Fibroblast of skin of left quadriceps (primary cell): ENCODE measurements at regions not wholly inside any gene's neighbourhood (a gene's known extent, or its start where the extent isn't known, plus 50 kb on each side); places are given as distances from the start of the nearest gene placed in this dataset.
A peak's percentile ranks its signal among the peaks of the same experiment; 100 is the strongest.
"Not testable (repeated sequence)": the region's sequence is repeated elsewhere in the genome, so short reads cannot be mapped to it uniquely, and the experiment has no call there.

ENCODE experiments used
- DNase-seq, 2 experiments: peaks; one replicate each; pipeline ENCODE4 v3.0.0-alpha.2; 2013; ENCODE audit warnings: low read depth in 2 of 2

DNA sequence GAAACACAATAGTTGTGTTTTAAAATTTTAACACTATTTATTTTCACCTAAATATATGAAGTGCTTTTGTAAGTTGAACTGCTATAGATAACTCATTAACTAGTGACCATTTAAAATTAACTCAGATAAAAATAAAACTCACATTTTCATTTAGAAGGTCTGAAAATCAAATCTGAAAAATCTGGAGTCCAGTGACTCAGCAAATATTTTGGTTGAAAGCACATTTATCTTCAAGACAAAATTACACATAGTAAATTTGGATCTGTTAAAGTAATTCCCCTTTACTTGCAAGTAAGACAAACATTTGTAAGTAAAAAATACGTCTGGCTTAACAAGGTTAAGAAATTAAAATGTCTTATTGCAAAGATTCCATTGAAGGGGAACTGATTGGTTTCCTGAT, 589.1 kb downstream of the TRIML1 start:
- no peak for DNase-seq

DNA sequence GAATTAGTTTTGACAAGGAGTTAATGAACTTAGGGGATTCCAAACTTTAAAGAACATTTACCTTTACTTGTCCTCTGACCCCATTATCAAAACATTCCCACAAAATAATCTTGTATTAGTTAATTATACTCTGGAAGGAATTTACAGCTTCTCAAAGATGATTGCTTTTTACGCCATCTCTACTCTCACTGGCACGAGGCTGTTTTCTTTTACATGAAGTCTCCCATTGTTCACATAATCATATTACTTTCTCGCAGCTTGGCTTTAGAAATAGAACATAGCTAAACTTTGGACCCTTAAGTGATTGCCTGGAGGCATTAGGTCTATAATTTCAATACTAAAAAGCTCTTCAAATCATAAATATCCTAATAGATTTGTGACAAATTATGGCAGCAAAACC, 592.9 kb downstream of the TRIML1 start:
- DNase-seq: no peak

DNA sequence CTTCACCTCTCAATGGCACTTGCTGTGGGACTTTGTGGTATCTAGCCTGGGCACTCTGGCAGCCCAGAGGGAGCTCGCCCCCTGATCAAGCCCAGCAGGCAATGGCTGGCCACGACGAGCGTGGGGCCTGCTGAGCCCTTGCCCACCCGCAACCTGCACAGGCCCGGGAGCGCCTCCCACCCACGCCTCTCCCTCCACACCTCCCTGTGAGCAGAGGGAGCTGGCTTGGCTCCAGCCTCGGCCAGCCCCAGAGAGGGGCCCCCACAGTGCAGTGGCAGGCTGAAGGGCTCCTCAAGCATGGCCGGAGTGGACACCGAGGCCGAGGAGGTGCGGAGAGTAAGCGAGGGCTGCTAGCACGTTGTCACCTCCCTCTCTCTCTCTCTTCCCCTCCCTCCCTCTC, 595.8 kb downstream of the TRIML1 start:
- no peak for DNase-seq

DNA sequence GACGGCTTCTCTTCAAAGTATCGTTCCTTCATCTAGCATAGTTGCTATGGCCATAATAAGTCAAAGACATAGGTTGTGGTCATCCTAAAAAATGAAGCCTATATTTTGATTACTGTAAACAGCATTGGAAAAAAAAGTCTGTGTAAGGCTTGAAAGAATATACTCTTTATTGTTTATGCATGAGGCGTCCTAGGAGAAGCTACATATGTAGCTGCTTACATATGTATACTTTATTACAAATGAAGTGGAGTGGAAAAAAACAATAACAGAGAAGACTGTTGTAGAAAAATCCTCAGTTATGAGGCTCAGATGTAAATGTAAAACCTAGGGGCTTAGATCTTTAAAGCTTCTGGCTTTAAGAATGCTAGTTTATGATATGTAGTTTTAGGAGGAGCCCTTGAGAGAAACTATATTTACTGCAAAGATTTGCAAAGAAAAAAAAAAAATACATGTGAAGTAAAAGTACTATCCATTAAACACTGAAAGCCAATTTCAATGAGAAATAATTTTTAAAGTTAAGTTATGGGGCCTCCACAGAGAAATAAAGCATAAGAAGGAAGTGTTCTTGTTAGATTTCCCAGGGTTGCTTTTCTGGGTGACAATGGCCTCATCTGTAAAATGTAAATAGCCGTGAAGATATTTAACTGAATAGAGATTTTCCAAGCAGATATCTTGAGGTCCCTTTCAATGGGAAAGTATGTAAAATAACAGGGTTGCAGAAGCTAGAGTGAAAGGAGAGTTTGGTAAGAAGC, 598.2 kb downstream of the TRIML1 start:
- no peak for DNase-seq

DNA sequence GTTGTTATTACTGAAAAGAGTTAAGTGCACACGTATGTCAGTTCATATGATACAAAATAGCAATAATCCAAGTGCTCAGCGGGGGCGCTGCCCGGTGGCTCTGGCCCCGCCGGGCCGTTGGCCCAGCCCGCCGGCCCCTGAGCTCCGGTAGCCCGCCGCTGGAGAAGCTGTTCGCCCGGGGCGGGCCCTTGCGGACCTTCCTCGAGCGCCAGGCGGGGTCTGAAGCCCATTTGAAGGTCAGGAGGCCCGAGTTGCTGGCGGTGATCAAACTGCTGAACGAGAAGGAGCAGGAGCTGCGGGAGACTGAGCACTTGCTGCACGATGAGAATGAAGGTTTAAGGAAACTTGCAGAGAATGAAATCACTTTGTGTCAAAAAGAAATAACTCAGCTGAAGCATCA, 599.0 kb downstream of the TRIML1 start:
- not testable (repeated sequence) for DNase-seq

DNA sequence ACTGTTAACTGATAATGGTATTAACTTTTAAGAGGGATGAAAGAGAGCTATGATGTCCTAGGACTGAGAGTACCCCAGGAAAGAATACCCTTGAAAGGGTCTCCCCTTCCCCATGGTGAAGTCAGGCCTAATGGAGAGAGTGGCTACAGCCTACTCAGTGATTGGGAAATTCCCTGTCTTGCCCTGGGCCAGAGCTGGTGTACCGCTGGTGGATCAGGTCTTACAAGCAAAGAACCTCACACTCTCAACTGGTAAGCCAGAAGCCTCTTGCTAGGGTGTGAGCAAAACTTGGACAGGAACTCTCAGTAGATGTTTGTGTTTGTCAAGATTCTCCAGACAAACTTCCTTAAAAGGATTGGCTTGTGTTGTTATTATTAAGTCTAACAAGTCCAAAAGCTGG, 600.9 kb downstream of the TRIML1 start:
- not testable (repeated sequence) for DNase-seq

DNA sequence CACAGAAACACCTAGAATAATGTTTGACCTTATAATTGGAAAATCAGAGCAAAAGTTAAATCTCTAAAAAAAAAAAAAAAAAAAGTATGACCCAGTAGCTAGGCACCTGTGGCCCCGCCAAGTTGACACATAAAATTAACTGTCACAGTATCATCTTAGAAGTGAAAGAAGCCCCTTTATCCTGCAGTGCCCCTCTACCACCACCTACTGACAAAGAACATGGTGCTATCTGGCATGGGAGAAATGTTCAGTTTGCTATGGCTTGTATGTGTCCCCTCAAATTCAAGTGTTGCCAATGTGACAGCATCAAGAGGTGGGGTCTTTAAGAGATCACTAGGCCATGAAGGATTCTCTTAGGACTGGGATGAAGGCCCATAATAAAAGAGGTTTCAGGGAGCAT, 601.5 kb downstream of the TRIML1 start:
- not testable (repeated sequence) for DNase-seq

DNA sequence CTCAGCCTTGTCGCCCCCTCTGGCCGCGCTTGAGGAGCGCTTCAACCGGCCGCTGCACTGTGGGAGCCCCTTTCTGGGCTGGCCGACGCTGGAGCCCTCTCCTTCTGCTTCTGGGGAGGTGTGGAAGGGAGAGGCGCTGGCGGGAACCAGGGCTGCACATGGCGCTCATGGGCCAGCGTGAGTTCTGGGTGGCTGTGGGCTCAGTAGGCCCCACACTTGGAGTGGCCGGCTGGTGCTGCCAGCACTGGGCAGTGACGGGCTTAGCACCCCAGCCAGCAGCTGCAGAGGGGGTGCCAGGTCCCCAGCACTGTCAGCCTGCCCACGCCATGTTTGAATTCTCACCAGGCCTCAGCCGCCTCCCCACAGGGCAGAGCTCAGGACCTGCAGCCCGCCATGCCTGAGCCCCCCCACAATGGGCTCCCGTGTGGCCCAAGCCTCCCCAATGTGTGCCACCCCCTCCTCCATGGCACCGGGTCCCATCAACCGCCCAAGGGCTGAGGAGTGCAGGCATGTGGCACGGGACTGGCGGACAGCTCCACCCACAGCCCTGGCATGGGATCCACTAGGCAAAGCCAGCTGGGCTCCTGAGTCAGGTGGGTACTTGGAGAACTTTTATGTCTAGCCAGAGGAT, 615.2 kb downstream of the TRIML1 start:
- no peak for DNase-seq

DNA sequence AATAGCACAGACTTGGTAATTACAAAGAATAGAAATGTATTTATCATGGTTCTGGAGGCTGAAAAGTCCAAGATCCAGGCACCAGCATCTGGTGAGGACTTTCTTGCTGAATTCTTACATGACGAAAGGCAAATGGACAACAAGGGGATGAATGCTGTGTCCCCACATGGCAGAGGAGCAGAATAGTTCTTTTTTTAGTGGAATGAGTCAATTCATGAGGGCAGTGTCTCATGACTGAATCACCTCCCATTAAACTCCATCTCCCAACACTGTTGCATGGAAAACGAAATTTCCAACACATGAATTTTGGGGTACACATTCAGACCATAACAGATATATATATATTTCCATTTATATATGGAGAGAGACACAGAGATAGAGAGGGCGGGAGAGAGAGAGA, 628.3 kb downstream of the TRIML1 start:
- no peak for DNase-seq

DNA sequence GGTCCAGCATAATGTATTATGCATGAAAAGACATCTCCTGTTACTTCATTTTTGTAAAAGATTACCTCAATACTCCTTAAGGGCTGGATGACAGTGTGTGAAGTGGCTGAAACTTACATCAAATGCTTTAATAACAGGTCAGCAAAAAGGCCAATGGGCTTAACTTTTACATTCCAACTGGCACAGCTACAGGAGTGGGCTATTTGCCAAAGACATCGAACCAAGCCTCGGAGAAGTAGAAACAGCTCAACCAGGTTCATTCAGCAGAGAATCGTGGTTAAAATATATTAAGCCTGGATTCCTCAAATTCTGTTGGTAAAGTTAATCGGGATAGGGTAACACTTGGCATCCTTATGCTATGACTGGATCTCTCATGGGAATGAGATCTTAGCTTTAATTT, 639.7 kb downstream of the TRIML1 start:
- DNase-seq: peak; percentile 77 to 79

DNA sequence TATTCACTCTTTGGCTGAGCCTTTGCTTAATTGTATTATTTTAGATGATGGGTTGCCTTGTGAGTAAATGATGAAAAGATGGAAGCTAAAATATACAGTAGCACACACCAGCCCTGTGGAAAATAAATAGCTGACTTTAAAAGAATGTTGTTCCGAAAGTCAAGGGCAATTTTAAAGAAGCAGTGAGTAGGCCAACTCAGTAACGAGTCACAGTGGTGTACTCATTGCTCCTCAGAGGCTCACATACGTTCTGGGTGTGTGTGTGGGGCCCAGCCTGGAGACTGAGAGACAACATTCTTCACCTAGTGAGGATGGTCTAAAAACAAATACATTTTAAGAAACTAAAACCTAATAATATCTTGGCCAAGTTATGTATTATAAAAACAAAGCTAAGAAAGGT, 640.3 kb downstream of the TRIML1 start:
- DNase-seq: peak; percentile 18

DNA sequence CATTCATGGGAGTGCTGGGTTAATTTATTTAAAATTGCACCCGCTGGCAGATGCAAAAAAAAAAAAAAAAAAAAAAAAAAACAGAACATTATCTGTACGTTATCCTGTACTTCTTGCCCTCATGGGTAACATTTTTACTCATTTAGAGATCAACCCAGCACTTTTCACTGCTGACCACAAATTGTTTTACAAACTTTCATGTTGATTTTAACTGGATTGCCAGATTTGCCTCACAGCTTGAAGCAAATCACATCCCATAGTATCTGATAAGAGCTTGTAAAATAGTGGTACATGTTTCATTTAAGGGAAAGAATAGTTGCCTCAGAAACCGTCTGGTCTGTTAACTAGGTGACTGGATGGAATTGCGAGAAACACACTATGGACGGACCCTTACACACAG, 640.8 kb downstream of the TRIML1 start:
- DNase-seq: no peak

DNA sequence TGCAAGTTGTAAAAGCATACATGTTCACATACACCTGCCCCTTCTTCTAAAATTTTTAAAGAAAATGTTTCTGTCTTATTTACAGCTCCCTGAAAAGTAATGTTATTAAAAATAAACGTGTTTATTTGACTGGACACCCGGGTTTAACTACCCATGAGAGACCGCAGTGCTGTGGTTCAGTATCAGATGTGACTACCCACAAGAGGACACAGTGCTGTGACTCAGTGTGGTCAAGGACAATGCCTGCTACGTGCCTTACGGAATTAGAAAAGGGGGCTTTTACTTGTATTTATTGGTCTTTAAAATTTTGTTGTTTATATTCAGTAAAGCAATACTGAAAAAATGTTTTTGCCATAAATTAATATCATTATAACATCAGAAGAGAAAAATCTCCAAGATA, 641.4 kb downstream of the TRIML1 start:
- DNase-seq: no peak

DNA sequence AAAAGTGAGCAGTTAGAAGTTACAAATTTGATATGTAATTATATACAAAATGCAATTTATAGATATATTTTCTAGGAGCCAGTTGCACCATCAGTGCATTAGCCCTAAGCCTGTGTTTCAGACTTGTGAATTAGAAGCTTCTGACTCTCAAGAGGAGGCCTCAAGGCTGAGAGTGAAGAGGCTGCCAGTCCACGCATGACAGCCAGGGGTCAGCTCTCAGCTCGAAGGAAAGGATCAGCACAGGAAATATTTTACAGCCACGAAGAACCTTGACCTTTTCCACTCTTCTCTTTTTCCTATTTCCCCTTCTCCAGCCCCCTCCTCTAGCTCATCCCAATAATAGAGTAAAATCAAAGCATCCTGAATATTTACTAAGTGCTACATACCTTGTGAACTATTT, 642.4 kb downstream of the TRIML1 start:
- no peak for DNase-seq

DNA sequence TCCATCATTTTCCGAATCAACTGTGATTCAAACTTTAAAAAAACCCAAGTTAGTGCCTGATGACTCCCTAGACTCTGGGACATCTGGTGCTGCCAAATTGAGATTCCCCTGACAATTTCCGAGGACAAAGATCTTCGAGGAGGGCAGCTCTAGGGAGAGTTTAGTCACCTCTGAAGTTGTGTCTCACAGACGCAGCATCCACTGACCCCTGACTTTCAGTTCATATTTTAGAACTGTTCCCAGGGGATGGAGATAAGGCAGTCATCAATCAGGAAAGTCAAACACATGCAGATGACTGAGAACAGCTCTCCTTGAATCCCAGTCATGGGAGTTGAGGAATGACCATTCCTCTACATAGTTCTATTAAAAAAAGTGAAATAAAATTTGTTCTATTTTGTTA, 643.9 kb downstream of the TRIML1 start:
- no peak for DNase-seq

DNA sequence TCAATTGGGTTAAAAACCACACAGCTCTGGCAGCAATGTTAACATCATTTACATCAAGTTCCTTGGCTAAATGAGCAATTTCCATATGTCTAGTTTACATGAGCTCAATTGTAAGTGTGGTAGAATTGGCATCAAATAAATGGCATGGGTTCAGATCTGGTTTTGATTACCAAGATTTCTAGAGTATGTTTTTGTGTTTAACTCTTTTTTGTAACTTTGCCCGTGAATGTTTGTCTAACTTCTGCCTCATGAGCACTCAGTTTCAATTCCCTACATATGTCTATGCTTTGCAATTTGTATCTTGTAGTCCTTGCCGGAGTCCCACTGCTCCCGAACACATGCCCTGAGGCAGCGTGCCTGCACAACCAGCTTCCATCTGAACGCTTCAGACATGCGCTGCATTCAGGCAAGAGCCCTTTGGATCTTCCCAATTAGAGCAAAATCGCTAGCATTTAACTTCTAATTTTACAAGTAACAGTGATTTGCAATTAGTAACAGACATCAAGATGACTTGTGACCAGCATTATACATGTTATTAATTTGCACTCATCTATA, 644.4 kb downstream of the TRIML1 start:
- DNase-seq: peak; percentile 25 to 33

DNA sequence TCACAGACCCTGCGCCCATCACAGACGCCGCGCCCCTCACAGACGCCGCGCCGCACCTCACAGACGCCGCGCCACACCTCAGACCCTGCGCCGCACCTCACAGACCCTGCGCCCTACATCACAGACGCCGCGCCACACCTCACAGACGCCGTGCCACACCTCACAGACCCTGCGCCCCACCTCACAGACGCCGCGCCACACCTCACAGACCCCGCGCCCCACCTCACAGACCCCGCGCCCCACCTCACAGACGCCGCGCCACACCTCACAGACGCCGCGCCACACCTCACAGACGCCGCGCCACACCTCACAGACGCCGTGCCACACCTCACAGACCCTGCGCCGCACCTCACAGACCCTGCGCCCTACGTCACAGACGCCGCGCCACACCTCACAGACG, 657.4 kb downstream of the TRIML1 start:
- not testable (repeated sequence) for DNase-seq

DNA sequence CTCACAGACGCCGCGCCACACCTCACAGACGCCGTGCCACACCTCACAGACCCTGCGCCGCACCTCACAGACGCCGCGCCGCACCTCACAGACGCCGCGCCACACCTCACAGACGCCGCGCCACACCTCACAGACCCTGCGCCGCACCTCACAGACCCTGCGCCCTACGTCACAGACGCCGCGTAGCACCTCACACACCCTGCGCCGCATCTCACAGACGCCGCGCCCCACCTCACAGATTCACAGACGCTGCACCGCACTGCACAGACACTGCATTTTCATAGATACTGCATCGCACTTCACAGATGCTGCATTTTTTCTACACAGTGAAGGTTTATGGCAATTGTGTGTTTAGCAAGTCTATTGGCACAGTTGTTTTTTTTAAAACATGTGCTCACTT, 657.8 kb downstream of the TRIML1 start:
- DNase-seq: not testable (repeated sequence)

DNA sequence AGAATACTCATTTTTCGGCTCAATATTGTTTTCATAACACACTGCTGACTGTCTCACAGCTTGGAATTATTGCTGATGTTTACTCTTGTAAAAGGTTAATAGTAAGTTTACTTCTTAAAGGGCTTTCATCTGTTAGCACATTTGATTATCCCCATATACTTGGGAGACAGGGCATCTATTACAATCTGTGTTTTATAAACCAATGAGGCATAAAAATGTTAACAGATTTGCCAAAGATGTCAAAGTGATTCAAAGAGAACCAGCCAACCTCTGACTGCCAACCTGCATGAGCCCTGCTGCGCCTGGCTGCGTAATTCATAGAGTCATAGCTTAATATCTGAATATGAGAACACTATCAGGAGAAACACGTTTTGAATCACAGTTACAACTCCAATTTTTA, 665.6 kb downstream of the TRIML1 start:
- DNase-seq: no peak

DNA sequence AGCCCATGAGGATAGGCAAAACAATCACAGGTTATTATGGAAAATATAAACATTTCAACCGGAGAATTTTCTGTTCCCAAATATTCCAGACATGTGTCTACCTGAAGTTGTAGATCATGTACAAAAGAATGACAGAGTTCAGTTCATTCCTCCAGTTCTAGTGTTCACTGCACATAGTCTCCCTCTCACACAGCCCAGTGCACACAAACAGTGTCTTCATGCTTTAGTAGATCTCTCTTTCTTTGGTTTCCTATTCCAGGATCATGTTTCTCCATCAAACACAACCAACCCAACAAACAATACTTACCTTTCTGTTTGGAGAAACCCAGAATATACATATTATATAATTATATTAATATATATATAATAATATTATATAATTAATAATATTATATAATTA, 671.9 kb downstream of the TRIML1 start:
- DNase-seq: no peak

DNA sequence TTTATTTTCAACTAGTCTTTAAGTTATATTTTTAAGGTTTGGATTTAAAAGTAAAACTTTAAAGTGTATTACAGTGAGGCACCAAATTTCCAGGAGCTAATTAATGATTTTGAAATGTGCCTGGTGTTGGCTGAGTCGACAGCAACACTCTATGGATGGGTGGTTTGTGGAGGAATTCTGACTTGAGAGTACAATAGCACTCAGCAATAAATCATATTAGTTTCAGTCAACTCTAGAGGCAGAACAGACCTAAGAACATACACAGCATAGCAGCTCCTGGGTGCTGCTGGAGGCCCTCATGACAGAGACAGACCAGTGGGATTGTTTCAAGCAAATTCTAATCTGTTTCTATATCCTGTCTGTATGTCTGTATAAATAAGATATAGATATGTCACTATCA, 673.4 kb downstream of the TRIML1 start:
- DNase-seq: no peak

DNA sequence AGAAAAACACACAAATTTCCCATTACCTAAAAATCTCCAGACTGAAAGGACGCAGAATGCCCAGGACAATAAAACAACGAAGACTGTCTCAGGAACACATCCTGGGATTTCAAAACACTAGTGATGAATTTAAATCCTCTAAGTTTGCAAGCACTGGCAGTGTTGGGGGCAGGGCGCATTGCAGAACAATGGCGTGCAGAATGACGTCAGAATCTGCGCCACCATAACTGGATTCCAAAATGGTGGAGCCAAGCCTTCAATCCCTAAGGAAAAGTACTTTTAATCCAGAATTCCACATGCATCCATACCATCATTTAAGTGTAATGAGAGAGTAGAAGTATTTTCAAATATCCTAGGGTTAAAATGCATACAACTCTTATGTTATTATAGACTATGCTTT, 679.1 kb downstream of the TRIML1 start:
- no peak for DNase-seq

DNA sequence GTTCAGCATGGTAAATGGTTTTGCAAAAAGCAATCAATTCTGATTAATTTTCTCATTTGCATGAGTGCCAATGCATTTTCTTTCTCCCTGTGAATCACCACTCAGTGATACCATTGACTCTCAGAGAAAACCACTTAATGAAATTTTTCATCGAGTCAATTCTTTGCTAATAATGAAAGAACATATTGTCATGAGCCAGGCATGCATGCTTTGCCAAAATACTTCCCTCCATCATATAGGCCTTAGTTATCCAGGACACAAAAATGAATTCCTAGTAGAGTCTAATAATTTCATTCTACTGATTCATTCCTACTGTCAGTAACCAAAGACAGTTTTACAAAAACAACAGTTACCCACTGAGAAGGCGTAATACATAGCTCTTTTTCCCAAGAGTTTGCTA, 680.0 kb downstream of the TRIML1 start:
- DNase-seq: peak; percentile 53 to 55
